K562 (cell line): ENCODE measurements at regions not wholly inside any gene's neighbourhood (a gene's known extent, or its start where the extent isn't known, plus 50 kb on each side); places are given as distances from the start of the nearest gene placed in this dataset.

ENCODE experiments used
- ATAC-seq: fragments of 200-7000 bp; cut with Tn5 transposase; 3 replicates; pipeline ENCODE4 v1.9.1; 2020; ENCODE audit warnings: moderate library complexity
- BruUV-seq: library from RNA; stranded (reverse); fragments of 400-500 nt; replicated peaks from 2 replicates; lab custom pipeline; 2021; lab: Mats Ljungman, UMichigan
- CTCF ChIA-PET: fragments of 300-600 bp; formaldehyde crosslinking; extraction: SDS; loops from one replicate; lab custom pipeline; 2021; ENCODE audit warnings: low intra/inter-chr PET ratio; lab: Yijun Ruan, JAX
- POLR2A ChIA-PET: fragments of 300-600, 350-650 bp; sonication (Branson Sonifier 250); formaldehyde crosslinking; extraction: SDS; loops from one replicate; lab custom pipeline; 2021; ENCODE audit warnings: antibody characterized with exemption, inconsistent platforms; lab: Yijun Ruan, JAX
- DNase-seq, 4 experiments: peaks; one replicate each; pipeline versions ENCODE4 v3.0.0 to v3.0.0-alpha.2; 2011 to 2018; ENCODE audit warnings: low spot score in 3 of 4, mixed read lengths in 3 of 4; ENCODE audit errors: extremely low read depth in 1 of 4
- FAIRE-seq: peaks from 2 replicates; lab custom pipeline; 2011; peaks lifted over from hg19 to GRCh38; lab: Jason Lieb, UNC
- H2AFZ ChIP-seq: 2 replicates; pipeline ENCODE4 v1.6.0; 2011; ENCODE audit warnings: low read depth, low read length, control low read depth, inconsistent platforms
- H3K27ac ChIP-seq: fragments of 200-600 bp; 3 replicates; pipeline ENCODE4 v1.8.0; 2011; ENCODE audit warnings: low read depth, mild to moderate bottlenecking, control low read depth, inconsistent platforms, low read length, moderate library complexity, mixed read lengths; ENCODE audit errors: extremely low read depth
- H3K27me3 ChIP-seq, 2 experiments: fragments of 300-600 bp in 1 of 2; 2 replicates in 1 of 2; 3 replicates in 1 of 2; pipeline versions ENCODE4 v1.6.0 to v1.8.0; 2011; ENCODE audit warnings: inconsistent platforms in 2 of 2, low read length in 2 of 2, mild to moderate bottlenecking in 1 of 2, mixed read lengths in 1 of 2, moderate library complexity in 1 of 2; ENCODE audit not compliant: control insufficient read depth in 2 of 2, insufficient read depth in 2 of 2
- H3K36me3 ChIP-seq: fragments of 300-600 bp; 3 replicates; pipeline ENCODE4 v1.8.0; 2011; ENCODE audit warnings: mild to moderate bottlenecking, low read length, inconsistent platforms; ENCODE audit not compliant: control insufficient read depth, insufficient read depth
- H3K4me1 ChIP-seq, 2 experiments: fragments of 200-600 bp in 1 of 2; replicated peaks in 1 of 2; 2 replicates in 1 of 2; 3 replicates in 1 of 2; pipeline versions ENCODE4 v1.5.1 to v1.8.0; 2011; ENCODE audit warnings: inconsistent platforms in 2 of 2, low read length in 2 of 2, mild to moderate bottlenecking in 1 of 2, mixed read lengths in 1 of 2, moderate library complexity in 1 of 2; ENCODE audit not compliant: control insufficient read depth in 2 of 2, insufficient read depth in 2 of 2
- H3K4me2 ChIP-seq: 2 replicates; pipeline ENCODE4 v1.6.1; 2011; ENCODE audit warnings: low read length, control low read depth, inconsistent platforms, mixed read lengths; ENCODE audit not compliant: insufficient read depth
- H3K4me3 ChIP-seq: fragments of 200-600 bp; sonication (generic), shearing (Covaris generic); 2 replicates; pipeline ENCODE4 v1.5.1; 2016; ENCODE audit warnings: control low read depth, inconsistent platforms
- H3K79me2 ChIP-seq: fragments of 200-600 bp; 3 replicates; pipeline ENCODE4 v1.8.0; 2011; ENCODE audit warnings: low read length, inconsistent platforms; ENCODE audit not compliant: control insufficient read depth, insufficient read depth
- H3K9ac ChIP-seq, 2 experiments: 2 replicates each; pipeline versions ENCODE4 v1.6.0 to v1.6.1; 2011; ENCODE audit warnings: low read depth in 2 of 2, low read length in 2 of 2, control low read depth in 1 of 2, inconsistent platforms in 1 of 2, mild to moderate bottlenecking in 1 of 2, mixed read lengths in 1 of 2; ENCODE audit not compliant: insufficient read depth in 1 of 2
- H3K9me1 ChIP-seq: one replicate; pipeline ENCODE4 v1.6.0; 2011; ENCODE audit warnings: inconsistent platforms, mild to moderate bottlenecking, low read length, moderate library complexity; ENCODE audit not compliant: control insufficient read depth, insufficient read depth
- H3K9me3 ChIP-seq: replicated peaks from 2 replicates; pipeline ENCODE4 v1.5.1; 2011; ENCODE audit warnings: low read depth, low read length, inconsistent platforms; ENCODE audit not compliant: control insufficient read depth, insufficient read depth
- H4K20me1 ChIP-seq: replicated peaks from 2 replicates; pipeline ENCODE4 v1.6.1; 2011; ENCODE audit warnings: low read length, inconsistent platforms, mixed read lengths; ENCODE audit not compliant: control insufficient read depth, insufficient read depth
- FOXP1 ChIP-seq: sonication (generic); formaldehyde crosslinking; IDR thresholded peaks from 2 replicates; pipeline ENCODE4 v1.8.0; 2022; ENCODE audit warnings: mild to moderate bottlenecking, missing genetic modification reagents
- HCFC1 ChIP-seq: IDR thresholded peaks from 2 replicates; pipeline ENCODE4 v1.6.1; 2012; ENCODE audit warnings: low read depth, low read length, improper control_type of control experiment
- JUNB ChIP-seq: fragments of 450-650 bp; formaldehyde crosslinking; conservative IDR thresholded peaks from 2 replicates; pipeline ENCODE4 v1.4.0; 2020; ENCODE audit warnings: mild to moderate bottlenecking
- MEF2D ChIP-seq: conservative IDR thresholded peaks from 2 replicates; pipeline ENCODE4 v1.6.1; 2016; ENCODE audit warnings: low read depth, missing genetic modification characterization, missing compliant biosample characterization
- NCOA4 ChIP-seq: fragments of 450-650 bp; IDR thresholded peaks from 2 replicates; pipeline ENCODE4 v1.6.1; 2018; ENCODE audit warnings: mild to moderate bottlenecking; ENCODE audit not compliant: partially characterized antibody
- NUFIP1 ChIP-seq: fragments of 450-650 bp; IDR thresholded peaks from 2 replicates; pipeline ENCODE4 v1.6.1; 2018; ENCODE audit not compliant: partially characterized antibody
- THRAP3 ChIP-seq: fragments of 450-650 bp; IDR thresholded peaks from 2 replicates; pipeline ENCODE4 v1.6.1; 2016; ENCODE audit warnings: mild to moderate bottlenecking, inconsistent platforms, borderline replicate concordance
- ZNF184 ChIP-seq: sonication (generic); formaldehyde crosslinking; IDR thresholded peaks from 2 replicates; pipeline ENCODE4 v1.5.0; 2020; ENCODE audit warnings: missing genetic modification reagents
- ZNF551 ChIP-seq: fragments of 250-450 bp; sonication (Bioruptor Pico); IDR thresholded peaks from 2 replicates; pipeline ENCODE4 v1.5.0; 2021; ENCODE audit warnings: mild to moderate bottlenecking, moderate library complexity
- ZNF766 ChIP-seq: fragments of 200-800 bp; sonication (Bioruptor generic); conservative IDR thresholded peaks from 2 replicates; pipeline ENCODE4 v1.6.1; 2016; ENCODE audit warnings: missing genetic modification characterization, missing compliant biosample characterization
- WGBS: fragments of 100-300 bp; shearing (Covaris generic); methylation state at CpG from one replicate; pipeline ENCODE4 v1.1.6; 2016; ENCODE audit warnings: low coverage, mixed read lengths; ENCODE audit not compliant: insufficient coverage; ENCODE audit errors: missing lambda C conversion rate; 5-methylcytosine and 5-hydroxymethylcytosine counted together
- in situ Hi-C: fragments of 300-500 bp; cut with MboI; formaldehyde crosslinking; loops from 4 replicates; pipeline ENCODE4 v1.15.0; 2018; ENCODE audit warnings: inconsistent platforms, mixed read lengths
- intact Hi-C: fragments of 100-400 bp; cut with micrococcal nuclease; formaldehyde crosslinking; loops from 2 replicates; pipeline ENCODE4 v1.14.2; 2022
- TF ChIP-seq, protein P1 (sequence below): fragments of 450-650 bp; IDR thresholded peaks from 2 replicates; pipeline ENCODE4 v1.7.1; 2018; ENCODE audit warnings: mild to moderate bottlenecking, low read depth; ENCODE audit not compliant: partially characterized antibody
- TF ChIP-seq, protein P2 (sequence below): fragments of 250-450 bp; sonication (Bioruptor Pico); IDR thresholded peaks from 2 replicates; pipeline ENCODE4 v1.8.0; 2021; ENCODE audit warnings: mild to moderate bottlenecking, moderate library complexity

DNA sequence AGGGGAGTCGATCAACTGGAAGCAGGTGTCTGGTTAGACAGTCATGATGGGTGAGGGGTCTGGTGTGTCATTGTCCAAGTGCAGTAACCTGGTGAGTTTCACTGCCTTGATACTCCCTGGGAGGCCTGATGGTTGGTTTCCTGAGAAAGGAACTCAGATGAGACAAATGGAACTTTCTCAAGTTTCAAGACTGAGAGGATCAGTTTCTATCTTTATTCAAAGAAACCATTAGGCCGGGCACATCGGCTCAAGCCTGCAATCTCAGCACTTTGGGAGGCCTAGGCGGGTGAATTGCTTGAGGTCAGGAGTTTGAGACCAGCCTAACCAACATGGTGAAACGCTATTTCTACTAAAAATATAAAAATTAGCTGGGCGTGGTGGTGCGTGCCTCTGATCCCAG, 776.1 kb downstream of the AACS start:
- ATAC-seq, result no peak
- no peak for FAIRE-seq
- no peaks in the 10 kb centered on the region for H3K27me3 ChIP-seq
- H4K20me1 ChIP-seq, result no peaks in the 10 kb centered on the region
- no peaks in the 10 kb centered on the region for H3K4me1 ChIP-seq
- H3K79me2 ChIP-seq, result no peaks in the 10 kb centered on the region
- BruUV-seq, result no TSS peak
- no peak for DNase-seq
- no peaks in the 10 kb centered on the region for H3K36me3 ChIP-seq
- TF ChIP-seq FOXP1 (no peak), ZNF184 (CRISPR knock-in tag) (no peak), ZNF766 (CRISPR knock-in tag) (no peak)
- TF ChIP-seq, all 486 proteins: peak for 0
- Histone ChIP-seq H3K9me1 (no peaks in the 10 kb centered on the region), H3K27ac (no peak overlapping the region), H3K4me3 (no peak overlapping the region), H3K4me2 (no peak overlapping the region), H3K9me3 (no peaks in the 10 kb centered on the region; the same call in 1 of the 2 replicates), H3K9ac (no peak overlapping the region), H2AFZ (no peak overlapping the region)
- POLR2A ChIA-PET, result no interaction called here
- 0% methylated on average over 7 of the region's 7 CpGs for WGBS
- intact Hi-C loops, result no loop called here
- CTCF ChIA-PET, result no interaction called here
- in situ Hi-C loops, result no loop called here

DNA sequence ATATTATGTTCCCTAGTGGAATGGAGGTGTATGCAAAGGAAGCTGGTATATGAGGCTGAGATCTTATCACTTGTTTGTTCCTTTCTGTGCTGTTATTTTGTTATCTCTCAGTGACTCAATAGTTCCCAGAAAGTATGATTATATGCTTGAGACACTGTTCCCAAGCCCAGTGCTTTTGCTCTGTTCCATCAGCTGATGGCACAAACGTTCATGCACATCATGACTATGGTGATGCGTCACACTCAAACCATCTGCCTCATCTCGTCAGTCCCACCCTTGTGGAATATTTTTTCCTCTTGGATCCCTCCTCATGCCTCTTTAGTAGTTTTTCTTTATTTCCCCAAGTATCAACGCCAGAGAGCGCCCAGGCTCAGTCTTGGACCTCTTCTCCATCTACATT, 786.9 kb downstream of the AACS start:
- intact Hi-C loops (no loop called here), in situ Hi-C loops (no loop called here)
- no peak for TF ChIP-seq JUNB (CRISPR knock-in tag)
- TF ChIP-seq, protein P1, sequence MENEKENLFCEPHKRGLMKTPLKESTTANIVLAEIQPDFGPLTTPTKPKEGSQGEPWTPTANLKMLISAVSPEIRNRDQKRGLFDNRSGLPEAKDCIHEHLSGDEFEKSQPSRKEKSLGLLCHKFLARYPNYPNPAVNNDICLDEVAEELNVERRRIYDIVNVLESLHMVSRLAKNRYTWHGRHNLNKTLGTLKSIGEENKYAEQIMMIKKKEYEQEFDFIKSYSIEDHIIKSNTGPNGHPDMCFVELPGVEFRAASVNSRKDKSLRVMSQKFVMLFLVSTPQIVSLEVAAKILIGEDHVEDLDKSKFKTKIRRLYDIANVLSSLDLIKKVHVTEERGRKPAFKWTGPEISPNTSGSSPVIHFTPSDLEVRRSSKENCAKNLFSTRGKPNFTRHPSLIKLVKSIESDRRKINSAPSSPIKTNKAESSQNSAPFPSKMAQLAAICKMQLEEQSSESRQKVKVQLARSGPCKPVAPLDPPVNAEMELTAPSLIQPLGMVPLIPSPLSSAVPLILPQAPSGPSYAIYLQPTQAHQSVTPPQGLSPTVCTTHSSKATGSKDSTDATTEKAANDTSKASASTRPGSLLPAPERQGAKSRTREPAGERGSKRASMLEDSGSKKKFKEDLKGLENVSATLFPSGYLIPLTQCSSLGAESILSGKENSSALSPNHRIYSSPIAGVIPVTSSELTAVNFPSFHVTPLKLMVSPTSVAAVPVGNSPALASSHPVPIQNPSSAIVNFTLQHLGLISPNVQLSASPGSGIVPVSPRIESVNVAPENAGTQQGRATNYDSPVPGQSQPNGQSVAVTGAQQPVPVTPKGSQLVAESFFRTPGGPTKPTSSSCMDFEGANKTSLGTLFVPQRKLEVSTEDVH, result no peak
- no peak for TF ChIP-seq NCOA4
- TF ChIP-seq THRAP3, result no peak
- no peak for TF ChIP-seq ZNF551 (CRISPR knock-in tag)
- TF ChIP-seq, protein P2, sequence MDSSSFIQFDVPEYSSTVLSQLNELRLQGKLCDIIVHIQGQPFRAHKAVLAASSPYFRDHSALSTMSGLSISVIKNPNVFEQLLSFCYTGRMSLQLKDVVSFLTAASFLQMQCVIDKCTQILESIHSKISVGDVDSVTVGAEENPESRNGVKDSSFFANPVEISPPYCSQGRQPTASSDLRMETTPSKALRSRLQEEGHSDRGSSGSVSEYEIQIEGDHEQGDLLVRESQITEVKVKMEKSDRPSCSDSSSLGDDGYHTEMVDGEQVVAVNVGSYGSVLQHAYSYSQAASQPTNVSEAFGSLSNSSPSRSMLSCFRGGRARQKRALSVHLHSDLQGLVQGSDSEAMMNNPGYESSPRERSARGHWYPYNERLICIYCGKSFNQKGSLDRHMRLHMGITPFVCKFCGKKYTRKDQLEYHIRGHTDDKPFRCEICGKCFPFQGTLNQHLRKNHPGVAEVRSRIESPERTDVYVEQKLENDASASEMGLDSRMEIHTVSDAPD (CRISPR knock-in tag), result no peak
- TF ChIP-seq HCFC1, result no peak
- no peak for TF ChIP-seq NUFIP1
- TF ChIP-seq MEF2D, result no peak
- no peaks in the 10 kb centered on the region for H3K36me3 ChIP-seq
- H3K27me3 ChIP-seq, result no peaks in the 10 kb centered on the region
- POLR2A ChIA-PET, result no interaction called here
- CTCF ChIA-PET, result no interaction called here
- H3K9me1 ChIP-seq, result no peaks in the 10 kb centered on the region
- no peak for ATAC-seq
- no TSS peak for BruUV-seq
- H4K20me1 ChIP-seq, result no peaks in the 10 kb centered on the region
- DNase-seq, result no peak
- H3K4me1 ChIP-seq, result no peaks in the 10 kb centered on the region
- H3K9me3 ChIP-seq, result no peaks in the 10 kb centered on the region
- FAIRE-seq, result no peak
- WGBS, result 0% methylated on average over 5 of the region's 5 CpGs
- H3K9ac ChIP-seq, result no peak overlapping the region
- no peak overlapping the region for H3K4me2 ChIP-seq
- H3K27ac ChIP-seq, result no peak overlapping the region
- no peak overlapping the region for H2AFZ ChIP-seq
- H3K4me3 ChIP-seq, result no peak overlapping the region
- H3K79me2 ChIP-seq, result no peaks in the 10 kb centered on the region
